ENCODE measurements at regions not wholly inside any gene's neighbourhood (a gene's known extent, or its start where the extent isn't known, plus 50 kb on each side); places are given as distances from the start of the nearest gene placed in this dataset.

DNA sequence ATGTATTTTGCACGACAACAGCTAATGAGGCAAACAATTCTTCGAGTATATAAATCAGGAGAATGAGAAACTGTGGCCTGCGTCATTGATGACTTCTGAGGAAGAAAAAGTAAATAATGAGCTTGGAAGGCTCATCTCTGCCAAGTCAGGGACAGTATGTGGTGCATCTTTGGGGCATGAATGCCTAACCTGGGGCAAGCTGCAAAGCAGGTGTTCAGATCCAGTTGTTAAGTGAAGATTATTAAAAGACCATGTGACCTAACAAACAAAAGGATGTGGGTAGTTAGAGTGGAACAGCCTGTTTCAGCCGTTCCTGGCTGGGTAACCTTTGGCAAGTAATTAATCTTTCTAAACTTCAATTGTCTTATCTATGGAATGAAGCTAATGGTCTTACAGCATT lies 93.0 kb downstream of the LYZL2 start:
- H3K36me3 Mint-ChIP-seq (ENCODE audit: low read depth): no peaks in the 10 kb centered on the region
- no peaks in the 10 kb centered on the region for H3K27me3 Mint-ChIP-seq
- no peak for ATAC-seq
- no peak overlapping the region for H3K27ac Mint-ChIP-seq
- intact Hi-C loops (cut with micrococcal nuclease): no loop called here
- POLR2A ChIA-PET: interaction anchor here (0.7 to 1.0 kb wide), 2 partner anchors 50 to 147 kb away, joined by 3 read pairs; no protein-coding TSS in a partner anchor
- DNase-seq: no peak
- peaks cover 19% of the 10 kb centered on the region for H3K4me1 Mint-ChIP-seq (ENCODE audit: low read depth)
- TF ChIP-seq, protein P1, sequence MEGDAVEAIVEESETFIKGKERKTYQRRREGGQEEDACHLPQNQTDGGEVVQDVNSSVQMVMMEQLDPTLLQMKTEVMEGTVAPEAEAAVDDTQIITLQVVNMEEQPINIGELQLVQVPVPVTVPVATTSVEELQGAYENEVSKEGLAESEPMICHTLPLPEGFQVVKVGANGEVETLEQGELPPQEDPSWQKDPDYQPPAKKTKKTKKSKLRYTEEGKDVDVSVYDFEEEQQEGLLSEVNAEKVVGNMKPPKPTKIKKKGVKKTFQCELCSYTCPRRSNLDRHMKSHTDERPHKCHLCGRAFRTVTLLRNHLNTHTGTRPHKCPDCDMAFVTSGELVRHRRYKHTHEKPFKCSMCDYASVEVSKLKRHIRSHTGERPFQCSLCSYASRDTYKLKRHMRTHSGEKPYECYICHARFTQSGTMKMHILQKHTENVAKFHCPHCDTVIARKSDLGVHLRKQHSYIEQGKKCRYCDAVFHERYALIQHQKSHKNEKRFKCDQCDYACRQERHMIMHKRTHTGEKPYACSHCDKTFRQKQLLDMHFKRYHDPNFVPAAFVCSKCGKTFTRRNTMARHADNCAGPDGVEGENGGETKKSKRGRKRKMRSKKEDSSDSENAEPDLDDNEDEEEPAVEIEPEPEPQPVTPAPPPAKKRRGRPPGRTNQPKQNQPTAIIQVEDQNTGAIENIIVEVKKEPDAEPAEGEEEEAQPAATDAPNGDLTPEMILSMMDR (IDR thresholded peaks at IDR 0.05): no peak
- CTCF ChIA-PET: interaction anchor here (0.9 to 4.1 kb wide), 18 partner anchors 20 to 177 kb away, joined by 3 to 31 read pairs (median 4); no protein-coding TSS in a partner anchor
- no peaks in the 10 kb centered on the region for H3K9me3 Mint-ChIP-seq
- H3K4me3 Mint-ChIP-seq: no peak overlapping the region

DNA sequence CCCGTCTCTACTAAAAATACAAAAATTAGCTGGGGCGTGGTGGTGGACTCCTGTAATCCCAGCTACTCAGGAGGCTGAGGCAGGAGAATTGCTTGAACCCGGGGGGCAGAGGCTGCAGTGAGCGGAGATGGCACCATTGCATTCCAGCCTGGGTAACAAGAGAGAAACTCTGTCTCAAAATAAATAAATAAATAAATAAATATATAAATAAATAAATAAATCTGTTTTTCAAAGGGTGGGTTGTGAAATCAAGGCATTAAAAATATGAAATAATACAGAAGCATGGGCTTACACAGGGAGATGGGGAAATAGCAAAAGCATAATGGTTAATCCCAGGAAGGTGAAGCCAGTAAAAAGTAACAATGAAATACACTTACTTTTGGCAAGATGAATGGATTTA lies 93.9 kb downstream of the LYZL2 start:
- H3K27me3 Mint-ChIP-seq: no peaks in the 10 kb centered on the region
- no peak for DNase-seq
- no peak overlapping the region for H3K4me3 Mint-ChIP-seq
- TF ChIP-seq, protein P1 (IDR thresholded peaks at IDR 0.05): no peak
- intact Hi-C loops (cut with micrococcal nuclease): loop anchor here (2.0 kb wide), 2 partner anchors 121 to 143 kb away; no protein-coding TSS in a partner anchor
- peaks cover 21% of the 10 kb centered on the region for H3K4me1 Mint-ChIP-seq (ENCODE audit: low read depth)
- ChIA-PET CTCF (interaction anchor here (0.9 to 4.1 kb wide), 13 partner anchors 19 to 176 kb away, joined by 3 to 31 read pairs (median 4); no protein-coding TSS in a partner anchor), POLR2A (no interaction called here)
- no peak overlapping the region for H3K27ac Mint-ChIP-seq
- H3K36me3 Mint-ChIP-seq (ENCODE audit: low read depth): no peaks in the 10 kb centered on the region
- ATAC-seq: no peak
- no peaks in the 10 kb centered on the region for H3K9me3 Mint-ChIP-seq

DNA sequence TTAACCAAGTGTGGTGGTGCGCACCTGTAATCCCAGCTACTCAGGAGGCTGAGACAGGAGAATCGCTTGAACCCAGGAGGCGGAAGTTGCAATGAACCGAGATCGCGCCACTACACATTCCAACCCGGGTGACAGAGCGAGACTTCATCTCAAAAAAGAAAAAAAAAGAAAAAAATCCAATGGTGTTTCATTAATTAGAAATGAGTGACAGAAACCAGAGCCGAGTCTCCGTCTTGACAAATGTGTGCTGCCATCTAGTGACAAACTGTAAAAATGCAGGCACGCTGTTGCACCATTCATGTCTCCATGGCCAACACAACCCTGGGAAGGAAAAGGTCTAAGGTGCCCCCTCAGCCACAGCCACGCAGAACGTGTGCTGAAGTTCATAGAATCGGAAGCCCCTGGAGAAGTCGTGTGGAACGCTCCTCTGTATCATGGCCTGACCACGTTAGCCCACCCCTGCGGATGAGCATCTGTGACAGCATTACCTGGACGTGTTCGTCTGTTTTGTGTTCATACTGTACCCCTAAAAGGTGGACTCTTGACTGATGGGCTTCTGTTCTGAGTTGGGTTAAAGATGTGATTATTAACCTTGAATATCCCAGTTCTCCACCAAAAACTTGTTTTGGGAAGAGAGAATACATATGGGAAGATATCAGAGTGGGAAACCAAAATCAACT lies 94.9 kb downstream of the LYZL2 start:
- CTCF ChIA-PET: interaction anchor here (1.1 to 7.1 kb wide), 13 partner anchors 29 to 142 kb away, joined by 3 to 50 read pairs (median 7); partner anchors contain the start of gene MAP3K8
- no peak overlapping the region for H3K27ac Mint-ChIP-seq
- H3K9me3 Mint-ChIP-seq: no peaks in the 10 kb centered on the region
- no peaks in the 10 kb centered on the region for H3K27me3 Mint-ChIP-seq
- peaks cover 29% of the 10 kb centered on the region for H3K4me1 Mint-ChIP-seq (ENCODE audit: low read depth)
- no peak overlapping the region for H3K4me3 Mint-ChIP-seq
- peak; percentile 55 for ATAC-seq
- TF ChIP-seq, protein P1 (IDR thresholded peaks at IDR 0.05): peak; percentile 90
- no peaks in the 10 kb centered on the region for H3K36me3 Mint-ChIP-seq (ENCODE audit: low read depth)
- POLR2A ChIA-PET: no interaction called here
- intact Hi-C loops (cut with micrococcal nuclease): loop anchor here (2.0 to 5.0 kb wide), 3 partner anchors 97 to 142 kb away; no protein-coding TSS in a partner anchor
- peak; percentile 87 for DNase-seq

DNA sequence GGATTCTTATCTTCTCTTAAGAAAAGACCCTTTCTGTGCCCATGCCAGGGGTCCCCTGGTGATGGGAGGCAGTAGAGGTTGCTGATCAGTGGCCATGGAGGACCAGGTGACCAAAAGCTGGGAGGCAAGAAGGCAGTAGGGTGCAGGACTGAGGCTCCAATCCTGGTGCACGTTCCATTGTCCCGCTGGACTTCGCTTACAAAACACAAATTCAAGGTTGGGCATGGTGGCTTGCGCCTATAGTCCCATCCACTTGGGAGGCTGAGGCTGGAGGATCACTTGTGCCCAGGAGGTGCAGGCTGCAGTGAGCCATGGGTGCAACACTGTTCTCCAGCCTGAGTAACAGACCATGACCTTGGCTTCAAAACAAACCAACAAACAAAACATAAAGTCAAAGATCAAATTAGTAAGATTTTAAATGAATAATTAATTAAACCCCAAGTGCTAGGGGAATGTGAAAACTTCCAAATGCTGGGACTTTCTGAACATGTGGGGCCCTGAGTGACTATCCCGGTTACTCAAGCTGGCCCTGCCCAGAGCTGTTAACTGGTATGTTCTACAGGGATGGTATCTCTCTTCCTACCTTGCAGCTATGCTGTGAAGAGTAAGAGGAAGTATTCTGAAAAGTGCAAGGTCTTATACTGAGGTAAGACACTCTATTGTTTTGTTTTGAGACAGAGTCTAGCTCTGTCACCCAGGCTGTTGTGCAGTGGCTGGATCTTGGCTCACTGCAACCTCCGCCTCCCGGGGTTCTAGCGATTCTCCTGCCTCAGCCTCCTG lies 97.6 kb downstream of the LYZL2 start:
- Mint-ChIP-seq H3K27ac (peak overlapping the region; percentile 63), H3K27me3 (no peaks in the 10 kb centered on the region), H3K4me1 (ENCODE audit: low read depth) (peaks cover 50% of the 10 kb centered on the region), H3K9me3 (no peaks in the 10 kb centered on the region), H3K36me3 (ENCODE audit: low read depth) (no peaks in the 10 kb centered on the region), H3K4me3 (no peak overlapping the region)
- TF ChIP-seq, protein P1 (IDR thresholded peaks at IDR 0.05): no peak
- intact Hi-C loops (cut with micrococcal nuclease): loop anchor here (5.0 kb wide), 1 partner anchor 95 kb away; no protein-coding TSS in a partner anchor
- ATAC-seq (no peak), DNase-seq (no peak)
- POLR2A ChIA-PET: interaction anchor here (0.9 to 1.6 kb wide), 2 partner anchors 27 to 114 kb away, joined by 3 read pairs; no protein-coding TSS in a partner anchor
- CTCF ChIA-PET: interaction anchor here (1.2 to 7.1 kb wide), 8 partner anchors 11 to 121 kb away, joined by 3 to 50 read pairs (median 11); partner anchors contain the start of gene MAP3K8

All from activated CD8-positive, alpha-beta T cell treated with anti-CD3 and anti-CD28 coated beads for 36 hours (primary cell).